WTC11 (cell line): ENCODE measurements at regions not wholly inside any gene's neighbourhood (a gene's known extent, or its start where the extent isn't known, plus 50 kb on each side); places are given as distances from the start of the nearest gene placed in this dataset.

Source experiments
- CTCF ChIP-seq: fragments of 200-600 bp; IDR thresholded peaks from 2 replicates; pipeline ENCODE4 v1.8.0; 2022; ENCODE audit warnings: antibody characterized with exemption
- ELF4 ChIP-seq: sonication (generic); formaldehyde crosslinking; IDR thresholded peaks from 2 replicates; pipeline ENCODE4 v1.8.1; 2022; ENCODE audit warnings: low read depth, mild to moderate bottlenecking, moderate library complexity, missing genetic modification reagents
- GRHL2 ChIP-seq: fragments of 250-450 bp; sonication (Bioruptor Pico); IDR thresholded peaks from 2 replicates; pipeline ENCODE4 v1.8.0; 2022; ENCODE audit warnings: mild to moderate bottlenecking, moderate library complexity; ENCODE audit not compliant: insufficient replicate concordance, severe bottlenecking
- HMGXB4 ChIP-seq: sonication (generic); formaldehyde crosslinking; IDR thresholded peaks from 2 replicates; pipeline ENCODE4 v1.8.1; 2023; ENCODE audit warnings: mild to moderate bottlenecking, moderate library complexity, missing genetic modification reagents
- TF ChIP-seq, protein P1 (sequence below): sonication (generic); formaldehyde crosslinking; IDR thresholded peaks from 2 replicates; pipeline ENCODE4 v1.8.0; 2022; ENCODE audit warnings: mild to moderate bottlenecking, missing genetic modification reagents

GRCh38 chr9:759541-759940, 82.0 kb upstream of the DMRT1 start:
- TF ChIP-seq CTCF (no peak), GRHL2 (no peak), ELF4 (CRISPR knock-in tag) (no peak), HMGXB4 (no peak)
- TF ChIP-seq, protein P1, sequence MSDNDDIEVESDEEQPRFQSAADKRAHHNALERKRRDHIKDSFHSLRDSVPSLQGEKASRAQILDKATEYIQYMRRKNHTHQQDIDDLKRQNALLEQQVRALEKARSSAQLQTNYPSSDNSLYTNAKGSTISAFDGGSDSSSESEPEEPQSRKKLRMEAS, result no peak
